ENCODE measurements at regions not wholly inside any gene's neighbourhood (a gene's known extent, or its start where the extent isn't known, plus 50 kb on each side); places are given as distances from the start of the nearest gene placed in this dataset.
"Not testable (repeated sequence)": the region's sequence is repeated elsewhere in the genome, so short reads cannot be mapped to it uniquely, and the experiment has no call there.

DNA sequence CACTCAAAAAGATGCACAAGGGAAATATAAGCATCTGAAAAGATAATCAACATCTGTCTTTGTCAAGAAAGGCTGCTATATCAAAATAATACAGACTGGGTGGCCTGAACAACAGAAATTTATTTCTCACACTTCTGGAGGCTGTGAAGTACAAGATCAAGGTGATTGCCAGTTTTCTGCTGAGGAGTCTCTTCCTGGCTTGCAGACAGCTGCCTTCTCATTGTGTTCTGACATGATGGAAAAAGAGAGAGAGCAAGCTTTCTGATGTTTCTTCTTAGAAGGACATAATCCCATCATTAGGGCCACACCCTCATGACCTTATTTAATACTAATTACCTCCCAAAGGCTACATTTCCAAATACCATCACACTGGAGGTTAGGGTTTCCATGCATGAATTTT, 1573.3 kb downstream of the SI start:
- H2AFZ ChIP-seq (ENCODE audit: low read depth, low read length), result no peak overlapping the region
- no peak overlapping the region for H4K91ac ChIP-seq (ENCODE audit: low read length)
- no peak overlapping the region for H3K9ac ChIP-seq (ENCODE audit: low read length)
- no peak overlapping the region for H2AK5ac ChIP-seq (ENCODE audit: low read length, severe bottlenecking)
- no peak overlapping the region for H4K8ac ChIP-seq (ENCODE audit: low read length)
- H3K23ac ChIP-seq (ENCODE audit: low read length in 2 of 2), result no peak overlapping the region
- H3K9me3 ChIP-seq (ENCODE audit: control insufficient read depth, low read length), result no peaks in the 10 kb centered on the region
- no peak for DNase-seq
- no peaks in the 10 kb centered on the region for H3K27me3 ChIP-seq (ENCODE audit: control insufficient read depth in 1 of 2, insufficient read depth in 1 of 2, low read length in 2 of 2)
- no peaks in the 10 kb centered on the region for H3K4me1 ChIP-seq (ENCODE audit: control insufficient read depth, insufficient read depth, low read depth, low read length)
- H3K4ac ChIP-seq (ENCODE audit: low read depth in 1 of 2, low read length in 2 of 2), result no peak overlapping the region
- no peak overlapping the region for H2BK120ac ChIP-seq (ENCODE audit: low read depth, low read length)
- H2BK12ac ChIP-seq (ENCODE audit: low read length in 2 of 2), result no peak overlapping the region
- H3K18ac ChIP-seq (ENCODE audit: low read depth in 1 of 2, low read length in 2 of 2), result no peak overlapping the region
- no peaks in the 10 kb centered on the region for H3K36me3 ChIP-seq (ENCODE audit: control insufficient read depth in 1 of 2, insufficient read depth in 2 of 2, low read depth in 1 of 2, low read length in 2 of 2)
- H3K79me1 ChIP-seq (replicated peaks; ENCODE audit: low read length, poor library complexity, severe bottlenecking), result no peaks in the 10 kb centered on the region
- no peak overlapping the region for H3K4me3 ChIP-seq (ENCODE audit: insufficient read depth in 1 of 2, low read depth in 1 of 2, low read length in 2 of 2)
- H3K4me2 ChIP-seq (ENCODE audit: low read length, poor library complexity, severe bottlenecking), result no peak overlapping the region
- H2BK5ac ChIP-seq (ENCODE audit: low read depth, low read length, poor library complexity, severe bottlenecking), result no peak overlapping the region
- H3K14ac ChIP-seq (ENCODE audit: low read length in 2 of 2), result no peak overlapping the region
- H2BK15ac ChIP-seq (ENCODE audit: low read depth, poor library complexity, severe bottlenecking), result no peak overlapping the region
- no peak overlapping the region for H3K27ac ChIP-seq (ENCODE audit: low read length, poor library complexity, severe bottlenecking)

DNA sequence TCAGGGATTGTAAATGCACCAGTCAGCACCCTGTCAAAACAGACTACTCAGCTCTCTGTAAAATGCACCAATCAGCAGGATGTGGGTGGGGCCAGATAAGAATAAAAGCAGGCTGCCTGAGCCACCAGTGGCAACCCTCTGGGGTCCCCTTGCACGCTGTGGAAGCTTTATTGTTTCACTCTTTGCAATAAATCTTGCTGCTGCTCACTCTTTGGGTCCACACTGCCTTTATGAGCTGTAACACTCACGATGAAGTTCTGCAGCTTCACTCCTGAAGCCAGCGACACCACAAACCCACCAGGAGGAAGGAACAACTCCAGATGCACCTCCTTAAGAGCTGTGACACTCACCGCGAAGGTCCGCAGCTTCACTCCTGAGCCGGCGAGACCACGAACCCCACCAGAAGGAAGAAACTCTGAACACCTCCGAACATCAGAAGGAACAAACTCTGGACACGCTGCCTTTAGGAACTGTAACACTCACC, 1578.5 kb downstream of the SI start:
- not testable (repeated sequence) for H3K27ac ChIP-seq (ENCODE audit: low read length, poor library complexity, severe bottlenecking); H2AFZ ChIP-seq (ENCODE audit: low read depth, low read length); H2BK5ac ChIP-seq (ENCODE audit: low read depth, low read length, poor library complexity, severe bottlenecking); H3K36me3 ChIP-seq (ENCODE audit: control insufficient read depth in 1 of 2, insufficient read depth in 2 of 2, low read depth in 1 of 2, low read length in 2 of 2); H3K4me1 ChIP-seq (ENCODE audit: control insufficient read depth, insufficient read depth, low read depth, low read length); H3K4me2 ChIP-seq (ENCODE audit: low read length, poor library complexity, severe bottlenecking); H3K79me1 ChIP-seq (replicated peaks; ENCODE audit: low read length, poor library complexity, severe bottlenecking); H3K18ac ChIP-seq (ENCODE audit: low read depth in 1 of 2, low read length in 2 of 2); DNase-seq; H3K14ac ChIP-seq (ENCODE audit: low read length in 2 of 2); H4K8ac ChIP-seq (ENCODE audit: low read length); H2BK120ac ChIP-seq (ENCODE audit: low read depth, low read length); H4K91ac ChIP-seq (ENCODE audit: low read length); H3K4me3 ChIP-seq (ENCODE audit: insufficient read depth in 1 of 2, low read depth in 1 of 2, low read length in 2 of 2); H3K27me3 ChIP-seq (ENCODE audit: control insufficient read depth in 1 of 2, insufficient read depth in 1 of 2, low read length in 2 of 2); H2BK12ac ChIP-seq (ENCODE audit: low read length in 2 of 2); H3K4ac ChIP-seq (ENCODE audit: low read depth in 1 of 2, low read length in 2 of 2); H3K9me3 ChIP-seq (ENCODE audit: control insufficient read depth, low read length); H2AK5ac ChIP-seq (ENCODE audit: low read length, severe bottlenecking); H3K23ac ChIP-seq (ENCODE audit: low read length in 2 of 2); H2BK15ac ChIP-seq (ENCODE audit: low read depth, poor library complexity, severe bottlenecking); H3K9ac ChIP-seq (ENCODE audit: low read length)
- 94% methylated on average over 11 of the region's 11 CpGs for WGBS

DNA sequence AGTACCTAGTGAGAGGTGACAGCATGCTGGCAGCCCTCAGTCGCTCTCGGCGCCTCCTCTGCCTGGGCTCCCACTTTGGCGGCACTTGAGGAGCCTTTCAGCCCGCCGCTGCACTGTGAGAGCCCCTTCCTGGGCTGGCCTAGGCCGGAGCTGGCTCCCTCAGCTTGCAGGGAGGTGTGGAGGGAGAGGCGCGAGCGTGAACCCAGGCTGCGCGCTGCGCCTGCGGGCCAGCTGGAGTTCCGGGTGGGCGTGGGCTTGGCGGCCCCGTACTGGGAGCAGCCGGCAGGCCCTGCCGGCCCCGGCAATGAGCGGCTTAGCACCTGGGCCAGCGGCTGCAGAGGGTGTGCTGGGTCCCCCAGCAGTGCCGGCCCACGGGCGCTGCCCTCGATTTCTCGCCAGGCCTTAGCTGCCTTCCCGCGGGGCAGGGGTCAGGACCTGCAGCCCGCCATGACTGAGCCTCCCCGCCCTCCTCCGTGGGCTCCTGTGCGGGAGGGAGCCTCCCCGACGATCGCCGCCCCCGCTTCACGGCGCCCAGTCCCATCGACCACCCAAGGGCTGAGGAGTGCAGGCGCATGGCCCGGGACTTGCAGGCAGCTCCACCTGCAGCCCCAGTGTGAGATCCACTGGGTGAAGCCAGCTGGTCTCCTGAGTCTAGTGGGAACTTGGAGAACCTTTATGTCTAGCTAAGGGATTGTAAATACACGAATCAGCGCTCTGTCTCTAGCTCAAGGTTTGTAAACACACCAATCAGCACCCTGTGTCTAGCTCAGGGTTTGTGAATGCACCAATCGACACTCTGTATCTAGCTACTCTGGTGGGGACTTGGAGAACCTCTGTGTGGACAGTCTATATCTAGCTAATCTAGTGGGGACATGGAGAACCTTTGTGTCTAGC, 1579.2 kb downstream of the SI start:
- not testable (repeated sequence) for H4K91ac ChIP-seq (ENCODE audit: low read length); H3K4me2 ChIP-seq (ENCODE audit: low read length, poor library complexity, severe bottlenecking); H3K9ac ChIP-seq (ENCODE audit: low read length); H3K14ac ChIP-seq (ENCODE audit: low read length in 2 of 2); DNase-seq; H3K18ac ChIP-seq (ENCODE audit: low read depth in 1 of 2, low read length in 2 of 2); H2AFZ ChIP-seq (ENCODE audit: low read depth, low read length); H3K9me3 ChIP-seq (ENCODE audit: control insufficient read depth, low read length); H3K4ac ChIP-seq (ENCODE audit: low read depth in 1 of 2, low read length in 2 of 2); H2BK5ac ChIP-seq (ENCODE audit: low read depth, low read length, poor library complexity, severe bottlenecking); H3K23ac ChIP-seq (ENCODE audit: low read length in 2 of 2); H2BK12ac ChIP-seq (ENCODE audit: low read length in 2 of 2); H3K4me3 ChIP-seq (ENCODE audit: insufficient read depth in 1 of 2, low read depth in 1 of 2, low read length in 2 of 2); H2BK15ac ChIP-seq (ENCODE audit: low read depth, poor library complexity, severe bottlenecking); H3K36me3 ChIP-seq (ENCODE audit: control insufficient read depth in 1 of 2, insufficient read depth in 2 of 2, low read depth in 1 of 2, low read length in 2 of 2); H3K27ac ChIP-seq (ENCODE audit: low read length, poor library complexity, severe bottlenecking); H3K4me1 ChIP-seq (ENCODE audit: control insufficient read depth, insufficient read depth, low read depth, low read length); H3K79me1 ChIP-seq (replicated peaks; ENCODE audit: low read length, poor library complexity, severe bottlenecking); H4K8ac ChIP-seq (ENCODE audit: low read length); H2BK120ac ChIP-seq (ENCODE audit: low read depth, low read length); H2AK5ac ChIP-seq (ENCODE audit: low read length, severe bottlenecking); H3K27me3 ChIP-seq (ENCODE audit: control insufficient read depth in 1 of 2, insufficient read depth in 1 of 2, low read length in 2 of 2)
- WGBS, result 96% methylated on average over 47 of the region's 47 CpGs

DNA sequence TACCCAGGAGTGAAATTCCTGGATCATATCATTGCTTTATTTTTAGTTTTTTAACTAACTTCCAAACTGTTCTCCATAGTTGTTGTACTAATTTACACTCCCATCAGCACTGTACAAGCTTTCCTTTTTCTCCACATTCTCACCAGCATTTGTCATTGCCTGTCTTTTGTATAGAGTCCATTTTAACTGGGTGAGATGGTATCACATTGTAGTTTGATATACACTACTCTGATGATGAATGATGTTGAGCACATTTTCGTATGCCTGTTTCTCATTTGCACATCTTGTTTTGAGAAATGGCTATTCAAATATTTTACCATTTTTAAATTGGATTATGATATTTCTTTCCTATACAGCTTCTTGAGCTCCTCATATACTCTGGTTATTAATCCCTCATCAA, 1586.6 kb downstream of the SI start:
- Histone ChIP-seq H2BK5ac (ENCODE audit: low read depth, low read length, poor library complexity, severe bottlenecking) (no peak overlapping the region), H3K36me3 (ENCODE audit: control insufficient read depth in 1 of 2, insufficient read depth in 2 of 2, low read depth in 1 of 2, low read length in 2 of 2) (no peaks in the 10 kb centered on the region), H2AK5ac (ENCODE audit: low read length, severe bottlenecking) (no peak overlapping the region), H2BK12ac (ENCODE audit: low read length in 2 of 2) (no peak overlapping the region), H3K79me1 (replicated peaks; ENCODE audit: low read length, poor library complexity, severe bottlenecking) (no peaks in the 10 kb centered on the region), H4K8ac (ENCODE audit: low read length) (no peak overlapping the region), H2BK120ac (ENCODE audit: low read depth, low read length) (no peak overlapping the region), H4K91ac (ENCODE audit: low read length) (no peak overlapping the region), H3K4ac (ENCODE audit: low read depth in 1 of 2, low read length in 2 of 2) (no peak overlapping the region), H3K23ac (ENCODE audit: low read length in 2 of 2) (no peak overlapping the region), H2AFZ (ENCODE audit: low read depth, low read length) (no peak overlapping the region), H3K14ac (ENCODE audit: low read length in 2 of 2) (no peak overlapping the region), H3K27me3 (ENCODE audit: control insufficient read depth in 1 of 2, insufficient read depth in 1 of 2, low read length in 2 of 2) (no peaks in the 10 kb centered on the region), H3K4me1 (ENCODE audit: control insufficient read depth, insufficient read depth, low read depth, low read length) (no peaks in the 10 kb centered on the region), H3K27ac (ENCODE audit: low read length, poor library complexity, severe bottlenecking) (no peak overlapping the region), H3K4me3 (ENCODE audit: insufficient read depth in 1 of 2, low read depth in 1 of 2, low read length in 2 of 2) (no peak overlapping the region), H2BK15ac (ENCODE audit: low read depth, poor library complexity, severe bottlenecking) (no peak overlapping the region), H3K9me3 (ENCODE audit: control insufficient read depth, low read length) (no peaks in the 10 kb centered on the region), H3K18ac (ENCODE audit: low read depth in 1 of 2, low read length in 2 of 2) (no peak overlapping the region), H3K9ac (ENCODE audit: low read length) (no peak overlapping the region), H3K4me2 (ENCODE audit: low read length, poor library complexity, severe bottlenecking) (no peak overlapping the region)
- WGBS, result no CpG with 5 or more reads among the region's 1 CpG
- no peak for DNase-seq

Data from mesenchymal stem cell (in vitro differentiated cells and primary cell).